ENCODE measurements at regions not wholly inside any gene's neighbourhood (a gene's known extent, or its start where the extent isn't known, plus 50 kb on each side); places are given as distances from the start of the nearest gene placed in this dataset.

- no peak for DNase-seq (ENCODE audit: low read depth in 2 of 2)
Measured at GRCh38 chr12:88648625-88649024, 68.4 kb upstream of the KITLG start.

- DNase-seq (ENCODE audit: low read depth in 2 of 2): no peak
Measured at GRCh38 chr12:88646824-88647223, 66.6 kb upstream of the KITLG start.

- DNase-seq (ENCODE audit: low read depth in 2 of 2): no peak
Measured at GRCh38 chr12:88645816-88646215, 65.5 kb upstream of the KITLG start.

GRCh38 chr12:88644946-88645702, 64.9 kb upstream of the KITLG start:
- no peak for DNase-seq (ENCODE audit: low read depth in 2 of 2)

DNA sequence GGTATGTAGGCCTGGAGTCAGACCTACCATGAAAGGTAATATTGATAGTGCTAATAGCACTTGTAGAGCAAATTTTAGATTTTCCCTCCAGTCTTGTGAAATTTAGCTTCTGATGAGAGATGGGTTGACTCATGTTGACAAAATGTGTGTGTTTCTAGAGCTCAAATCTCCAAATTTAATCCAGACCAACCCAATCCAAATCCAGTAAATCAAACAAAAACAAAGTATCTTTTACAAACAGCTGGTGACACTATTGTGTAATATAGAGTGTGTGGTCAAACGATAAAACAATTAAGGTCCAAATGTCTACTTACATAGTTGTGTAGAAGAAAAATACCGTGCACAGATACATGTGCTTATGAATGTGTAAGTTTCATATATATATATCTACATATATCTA, 63.4 kb upstream of the KITLG start:
- DNase-seq (ENCODE audit: low read depth in 2 of 2): no peak

DNA sequence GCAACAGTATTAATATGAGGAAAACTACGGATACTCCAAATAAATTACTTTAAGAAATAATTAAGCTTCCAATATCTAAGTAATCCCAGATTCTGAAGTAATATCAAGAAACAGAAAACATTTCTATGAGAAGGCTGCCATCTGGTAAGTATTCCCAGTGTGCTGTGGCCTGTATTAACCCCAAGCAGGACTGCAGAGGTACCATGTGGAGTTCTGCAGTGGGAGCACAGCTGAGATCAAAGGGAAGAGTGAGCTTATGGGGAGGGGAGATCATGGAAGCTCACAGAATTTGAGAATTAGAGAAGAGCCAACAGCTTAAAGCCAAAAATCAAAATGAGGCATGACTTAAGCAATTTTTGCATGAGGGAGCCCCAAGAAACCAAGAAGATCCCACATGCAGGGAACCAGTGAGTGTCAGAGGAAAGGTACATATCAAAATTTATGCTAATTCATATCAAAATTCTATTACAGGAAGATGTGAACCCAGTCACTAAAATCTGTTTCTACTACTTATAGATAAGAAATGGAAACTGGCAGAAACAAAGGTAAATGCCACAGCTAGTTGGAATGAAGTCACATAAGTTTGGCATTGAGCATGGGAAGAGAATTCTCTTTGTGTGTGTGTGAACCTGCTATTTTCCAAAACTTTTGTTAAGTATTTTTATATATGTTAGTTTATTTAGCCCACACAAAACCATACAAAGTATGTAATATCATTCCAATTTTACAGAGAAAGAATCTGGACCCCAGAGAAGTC, 62.6 kb upstream of the KITLG start:
- DNase-seq (ENCODE audit: low read depth in 2 of 2): peak in 1 of 2 donors; percentile 4

DNA sequence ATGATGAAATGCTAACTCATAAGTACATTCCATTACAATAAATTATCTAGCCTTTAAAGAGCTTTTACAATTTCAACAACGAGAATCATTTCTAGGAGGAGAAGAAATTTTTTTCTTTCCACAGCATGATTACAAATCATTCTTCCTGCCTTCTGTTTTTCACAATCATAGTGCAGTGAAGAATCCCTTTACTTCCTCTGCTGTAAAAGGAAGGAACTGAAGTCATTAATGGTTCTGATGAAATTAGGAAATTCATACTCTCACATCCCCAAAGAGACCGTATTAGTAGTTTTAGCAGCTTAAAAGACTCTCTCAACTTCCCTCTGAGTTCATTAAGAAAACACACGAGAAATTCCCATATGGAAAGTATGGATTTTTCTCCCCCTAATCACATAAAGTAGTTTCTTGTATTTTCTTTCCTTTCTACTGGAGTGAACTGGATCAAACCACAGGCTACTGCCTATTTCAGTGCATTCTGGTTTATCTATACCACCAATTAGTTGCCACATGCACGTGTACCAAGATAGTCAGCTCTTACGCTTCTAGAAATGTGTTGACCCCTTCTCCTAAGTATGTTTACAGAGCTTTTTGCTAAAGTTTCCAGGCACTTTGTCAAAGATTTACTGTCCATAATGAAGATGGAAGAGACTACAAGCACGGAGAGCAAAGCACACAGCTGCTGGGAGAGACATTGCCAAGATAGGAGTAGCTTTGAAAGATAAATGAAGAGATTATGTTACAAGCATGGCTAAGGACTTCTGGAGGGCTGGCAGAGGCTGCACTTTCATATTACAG, 58.9 kb upstream of the KITLG start:
- DNase-seq (ENCODE audit: low read depth in 2 of 2): peak; percentile 5 to 68

DNA sequence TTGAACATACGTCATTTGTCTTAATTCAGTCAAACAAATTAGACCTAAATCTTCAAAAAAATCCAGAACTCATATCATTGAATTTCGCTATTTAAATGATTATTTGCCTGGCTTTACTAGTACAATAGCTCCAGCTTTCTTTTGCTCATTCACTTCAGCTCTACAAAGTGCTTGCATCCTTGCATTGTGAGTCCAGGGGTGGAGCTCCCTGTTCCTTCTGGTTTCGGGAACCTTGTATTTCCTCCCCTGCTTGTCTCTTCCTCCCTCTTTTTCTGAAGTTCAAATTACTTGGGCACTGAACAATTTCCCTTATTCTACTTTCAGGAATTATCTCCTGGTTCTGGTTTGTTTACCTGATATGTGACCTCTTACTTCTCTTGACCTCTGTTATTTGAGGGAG, 58.1 kb upstream of the KITLG start:
- DNase-seq (ENCODE audit: low read depth in 2 of 2): peak in 1 of 2 donors; percentile 34

DNA sequence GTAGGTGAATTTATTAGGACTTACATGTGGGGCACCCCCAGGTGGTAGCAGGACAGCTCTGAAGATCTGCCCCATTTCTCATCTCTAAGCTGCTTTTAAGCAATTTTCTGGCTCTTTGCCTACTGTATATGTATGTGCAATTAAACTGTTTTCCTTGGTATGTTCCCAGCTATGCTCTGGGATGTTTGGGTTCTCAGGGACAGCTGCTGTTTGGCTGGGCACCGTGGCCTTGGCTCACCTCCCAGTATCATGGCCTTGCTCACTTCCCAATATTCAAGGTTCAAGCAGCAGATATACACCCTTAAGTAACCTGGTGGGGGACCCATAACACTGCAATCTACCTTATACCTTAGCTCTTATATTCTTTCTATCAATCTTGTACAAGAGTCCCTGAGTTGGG, 53.7 kb upstream of the KITLG start:
- no peak for DNase-seq (ENCODE audit: low read depth in 2 of 2)

- peak; percentile 2 to 14 for DNase-seq (ENCODE audit: low read depth in 2 of 2)
Measured at GRCh38 chr12:88633312-88633711, 53.0 kb upstream of the KITLG start.

- no peak for DNase-seq (ENCODE audit: low read depth in 2 of 2)
Measured at GRCh38 chr12:88630561-88630960, 50.3 kb upstream of the KITLG start.
